Pulmonary artery endothelial cell (primary cell): ENCODE measurements at regions not wholly inside any gene's neighbourhood (a gene's known extent, or its start where the extent isn't known, plus 50 kb on each side); places are given as distances from the start of the nearest gene placed in this dataset.

Experiments
- DNase-seq: peaks from one replicate; pipeline ENCODE4 v3.0.0-alpha.2; 2011; ENCODE audit warnings: low read depth, low spot score

GRCh38 chr5:56588636-56589480, 226.5 kb upstream of the MAP3K1 start:
- DNase-seq: no peak

DNA sequence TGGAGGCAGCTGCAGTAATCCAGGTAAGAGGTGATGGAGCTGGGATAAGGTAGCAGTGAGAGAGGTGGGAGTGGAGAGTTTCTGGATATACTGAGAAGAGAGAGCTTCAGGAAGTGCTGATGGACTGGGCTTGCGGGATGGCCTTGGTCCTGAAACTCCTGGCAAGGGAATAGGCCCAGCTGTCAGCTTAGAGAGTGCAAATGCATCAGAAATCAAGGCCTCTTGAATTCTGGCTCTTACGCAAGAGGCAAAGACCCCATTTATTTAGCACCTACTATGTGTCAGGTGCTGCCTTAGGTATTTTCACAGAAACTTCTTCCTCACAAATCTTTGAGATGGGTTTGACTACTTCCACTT, 227.2 kb upstream of the MAP3K1 start:
- no peak for DNase-seq

- no peak for DNase-seq
These were observed 227.8 kb upstream of the MAP3K1 start for GRCh38 chr5:56587381-56588130.

- peak; percentile 29 for DNase-seq
These were observed 229.2 kb upstream of the MAP3K1 start for GRCh38 chr5:56585999-56586691.

GRCh38 chr5:56585461-56585860, 229.9 kb upstream of the MAP3K1 start:
- no peak for DNase-seq

DNA sequence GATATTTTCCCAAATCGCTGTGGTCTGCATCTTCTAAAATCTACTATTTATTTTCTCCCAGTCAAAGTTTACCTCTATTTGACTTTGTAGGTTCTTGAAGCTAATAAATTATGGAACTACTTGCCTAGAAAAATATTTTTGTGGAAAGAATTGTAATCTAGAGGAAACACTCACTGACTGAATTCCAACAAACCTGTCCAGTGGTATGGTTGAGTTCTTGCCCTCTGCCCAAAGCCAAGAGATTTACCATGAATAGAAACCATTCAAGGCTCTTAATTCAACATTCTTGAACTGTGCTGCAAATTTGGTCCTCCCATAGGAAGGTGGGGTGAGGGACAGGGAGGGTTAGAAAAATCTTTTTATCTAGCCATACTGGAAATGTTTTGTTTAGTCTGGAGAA, 233.9 kb upstream of the MAP3K1 start:
- no peak for DNase-seq

- no peak for DNase-seq
These were observed 234.5 kb upstream of the MAP3K1 start for GRCh38 chr5:56580864-56581263.

- no peak for DNase-seq
These were observed 239.5 kb upstream of the MAP3K1 start for GRCh38 chr5:56575821-56576220.

DNA sequence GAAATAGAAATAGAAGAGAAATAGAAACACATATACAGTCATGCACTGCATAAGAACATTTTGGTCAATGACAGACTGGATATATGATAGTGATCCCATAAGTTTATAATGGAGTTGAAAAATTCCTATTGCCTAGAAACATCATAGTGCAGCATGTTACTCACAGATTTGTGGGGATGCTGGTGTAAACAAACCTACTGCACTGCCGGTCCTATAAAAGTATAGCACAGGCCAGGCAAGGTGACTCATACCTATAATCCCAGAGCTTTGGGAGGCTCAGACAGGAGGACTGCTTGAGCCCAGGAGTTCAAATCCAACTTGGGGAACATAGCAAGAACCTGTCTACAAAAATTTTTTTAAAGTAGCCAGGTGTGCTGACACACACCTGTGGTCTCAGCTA, 240.6 kb upstream of the MAP3K1 start:
- no peak for DNase-seq

- DNase-seq: no peak
These were observed 245.8 kb upstream of the MAP3K1 start for GRCh38 chr5:56569566-56569965.

GRCh38 chr5:56569076-56569475, 246.3 kb upstream of the MAP3K1 start:
- no peak for DNase-seq

DNA sequence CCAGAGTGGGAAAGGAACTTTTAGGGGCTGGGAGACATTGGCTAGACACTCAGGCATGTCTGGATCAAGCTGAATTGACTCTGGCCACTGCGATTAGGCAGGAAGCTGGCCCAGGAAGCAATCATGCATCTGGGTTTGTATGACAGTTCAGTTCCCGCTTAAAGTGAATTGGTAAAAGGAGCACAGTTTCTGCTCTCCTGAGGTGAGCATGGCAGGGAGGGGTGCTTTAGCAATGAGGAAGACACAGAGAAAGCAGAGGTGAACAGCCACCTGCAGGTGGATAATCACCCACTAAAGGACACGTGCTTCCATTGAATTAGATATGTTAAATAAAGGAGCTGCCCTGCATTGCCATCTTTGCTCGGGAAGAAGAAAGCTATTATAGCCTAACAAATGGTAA, 248.1 kb upstream of the MAP3K1 start:
- no peak for DNase-seq

- DNase-seq: no peak
These were observed 248.7 kb upstream of the MAP3K1 start for GRCh38 chr5:56566374-56567249.

- no peak for DNase-seq
These were observed 249.7 kb upstream of the MAP3K1 start for GRCh38 chr5:56565644-56566043.

GRCh38 chr5:56565283-56565615, 250.1 kb upstream of the MAP3K1 start:
- DNase-seq: no peak

- DNase-seq: no peak
These were observed 250.6 kb upstream of the MAP3K1 start for GRCh38 chr5:56564541-56565282.

DNA sequence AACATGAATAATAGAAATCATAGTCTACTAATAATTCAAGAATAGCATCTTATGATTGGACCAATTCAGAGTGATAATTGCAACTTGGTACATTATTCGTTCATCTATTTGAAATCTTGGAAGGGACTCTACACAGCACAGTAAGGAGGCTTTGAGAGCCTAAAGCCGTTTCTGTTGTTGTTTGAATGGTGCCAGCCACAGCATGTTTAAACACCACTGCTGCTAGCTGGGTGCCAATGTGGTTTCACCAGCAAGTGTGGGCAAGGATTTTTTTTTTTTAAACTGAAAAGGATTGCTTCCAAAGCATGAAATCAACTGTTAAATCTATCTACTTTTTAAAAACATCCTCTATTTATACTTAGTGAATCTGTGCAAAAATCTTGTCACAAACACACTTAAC, 253.9 kb upstream of the MAP3K1 start:
- no peak for DNase-seq

DNA sequence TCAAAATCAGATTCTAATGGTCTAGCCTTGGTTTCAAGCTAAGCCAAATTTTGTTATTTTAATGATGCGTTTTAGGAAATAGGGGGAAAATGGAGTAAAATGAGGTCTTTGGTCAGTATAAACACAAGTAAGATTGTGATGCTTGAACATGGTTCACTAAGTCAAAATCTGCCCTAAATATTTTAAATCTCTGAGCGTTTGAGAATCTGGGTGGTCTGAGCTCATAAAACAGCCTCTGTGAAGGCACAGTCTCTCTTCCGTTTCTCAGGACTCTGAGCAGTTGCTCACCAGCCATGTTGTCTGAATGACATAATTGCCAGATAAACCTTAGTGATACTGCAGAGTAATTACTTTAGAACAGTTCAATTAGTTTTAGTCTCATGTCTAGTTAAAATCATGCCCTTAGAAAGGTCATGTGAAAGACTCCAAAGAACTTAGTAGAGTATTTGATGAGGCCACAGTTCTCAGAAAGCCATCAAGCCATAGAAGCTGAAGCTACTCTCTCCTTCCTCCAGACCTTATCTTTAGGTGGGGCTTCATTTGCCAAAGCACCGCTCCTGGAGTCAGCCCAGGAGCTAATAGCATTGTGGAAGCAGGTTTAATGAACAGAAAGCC, 257.1 kb upstream of the MAP3K1 start:
- no peak for DNase-seq

DNA sequence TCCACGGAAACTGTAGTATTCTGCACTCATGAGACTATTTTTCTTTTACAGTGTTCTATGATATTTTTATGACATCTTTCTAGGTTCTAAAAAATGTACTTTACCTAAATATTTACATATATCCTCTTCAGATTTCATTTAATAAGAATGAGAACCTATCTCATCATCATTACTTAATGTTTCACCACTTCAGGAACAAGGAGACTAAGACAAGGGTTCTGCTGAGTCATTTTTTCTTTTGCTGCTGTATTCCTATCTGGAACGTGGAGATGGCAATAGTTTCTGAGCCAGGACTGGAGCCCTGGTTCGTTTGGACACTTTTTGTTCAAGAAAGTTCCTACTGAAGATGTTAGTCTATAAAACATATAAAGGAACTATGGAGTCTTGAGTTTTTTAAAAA, 258.2 kb upstream of the MAP3K1 start:
- no peak for DNase-seq

DNA sequence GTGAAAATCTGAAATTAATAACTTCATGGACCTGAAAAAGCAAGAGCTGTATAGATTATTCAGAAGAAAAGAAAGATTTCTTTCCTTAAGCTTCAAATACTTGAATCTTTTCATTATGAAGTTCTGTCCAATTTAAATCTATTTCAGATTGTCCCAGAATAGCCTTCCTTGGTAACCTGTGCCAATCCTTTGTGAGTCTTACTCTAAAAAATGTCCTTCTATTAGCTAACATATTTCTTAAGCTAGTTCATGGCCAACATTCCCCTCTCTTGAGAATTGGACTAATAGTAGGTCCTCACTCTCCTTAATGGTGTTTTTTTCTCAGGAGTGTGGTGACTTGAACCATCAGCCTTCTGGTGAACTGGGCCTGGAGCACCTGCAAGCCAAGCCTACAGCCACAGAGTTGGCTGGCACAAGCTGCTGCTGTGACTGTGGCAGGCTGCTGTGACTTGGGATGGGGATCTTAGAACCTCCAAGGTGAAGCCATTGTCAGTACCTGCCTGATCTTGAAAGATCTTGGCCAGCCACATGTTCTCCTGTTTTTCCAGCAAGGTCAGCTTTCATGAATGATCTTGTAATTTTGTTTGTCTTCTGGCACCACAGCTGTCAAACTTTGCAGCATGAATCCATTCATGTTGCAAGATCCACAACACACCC, 262.6 kb upstream of the MAP3K1 start:
- DNase-seq: no peak
